Upper lobe of left lung (tissue), 4 donors: ENCODE measurements at regions not wholly inside any gene's neighbourhood (a gene's known extent, or its start where the extent isn't known, plus 50 kb on each side); places are given as distances from the start of the nearest gene placed in this dataset.

Experiments
- EP300 ChIP-seq, 4 donors: sonication (generic); formaldehyde crosslinking; IDR thresholded peaks; one replicate each; pipeline ENCODE4 v1.5.1; 2017; ENCODE audit warnings: antibody characterized with exemption in 4 of 4, control low read depth in 2 of 4
- POLR2A ChIP-seq, 4 donors: fragments of 450-650 bp; IDR thresholded peaks; one replicate each; pipeline ENCODE4 v1.5.1; 2016 to 2017; ENCODE audit warnings: antibody characterized with exemption in 4 of 4, mild to moderate bottlenecking in 2 of 4
- POLR2AphosphoS5 ChIP-seq, 2 donors: sonication (generic); formaldehyde crosslinking; IDR thresholded peaks; one replicate each; pipeline ENCODE4 v1.5.1; 2017; ENCODE audit warnings: antibody characterized with exemption in 2 of 2
- TF ChIP-seq, protein P1 (sequence below), 6 experiments: fragments of 450-650 bp in 4 of 6; fragments of 200-600 bp in 2 of 6; sonication (generic) in 2 of 6; IDR thresholded peaks; one replicate each; pipeline ENCODE4 v1.5.1; 2016 to 2019; ENCODE audit warnings: antibody characterized with exemption in 6 of 6

DNA sequence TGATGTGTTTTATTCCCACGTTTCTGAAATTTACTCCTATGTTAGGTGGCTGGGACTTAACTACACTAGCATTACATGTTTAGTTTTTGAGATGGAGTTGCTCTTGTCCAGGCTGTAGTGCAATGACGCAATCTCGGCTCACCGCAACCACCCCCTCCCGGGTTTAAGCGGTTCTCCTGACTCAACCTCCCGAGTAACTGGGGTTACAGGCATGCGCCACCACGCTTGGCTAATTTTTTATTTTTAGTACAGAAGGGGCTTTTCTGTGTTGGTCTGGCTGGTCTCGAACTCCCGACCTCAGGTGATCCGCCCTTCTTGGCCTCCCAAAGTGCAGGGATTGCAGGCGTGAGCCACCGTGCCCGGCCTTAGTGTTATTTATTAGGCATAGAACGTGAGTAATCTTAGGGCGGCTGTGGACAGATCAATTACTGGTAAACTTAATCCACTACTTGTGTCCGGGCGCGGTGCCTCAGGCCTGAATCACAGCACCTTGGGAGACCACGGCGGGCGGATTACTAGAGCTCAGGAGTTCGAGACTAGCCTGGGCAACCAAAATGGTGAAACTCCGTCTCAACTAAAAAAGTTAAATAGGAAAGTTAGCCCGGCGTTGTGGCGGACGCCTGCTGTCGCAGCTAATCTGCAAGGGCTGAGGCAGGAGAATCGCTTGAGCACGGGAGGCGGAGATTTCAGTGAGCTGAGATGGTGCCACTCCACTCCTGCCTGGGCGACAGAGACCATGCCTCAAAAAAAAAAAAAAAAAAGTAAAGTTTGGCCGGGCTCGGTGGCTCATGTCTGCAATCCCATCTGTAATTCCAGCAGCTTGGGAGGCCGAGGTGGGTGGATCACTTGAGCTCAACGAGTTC is 123.7 kb upstream of the BTN3A2 start:
- TF ChIP-seq, protein P1, sequence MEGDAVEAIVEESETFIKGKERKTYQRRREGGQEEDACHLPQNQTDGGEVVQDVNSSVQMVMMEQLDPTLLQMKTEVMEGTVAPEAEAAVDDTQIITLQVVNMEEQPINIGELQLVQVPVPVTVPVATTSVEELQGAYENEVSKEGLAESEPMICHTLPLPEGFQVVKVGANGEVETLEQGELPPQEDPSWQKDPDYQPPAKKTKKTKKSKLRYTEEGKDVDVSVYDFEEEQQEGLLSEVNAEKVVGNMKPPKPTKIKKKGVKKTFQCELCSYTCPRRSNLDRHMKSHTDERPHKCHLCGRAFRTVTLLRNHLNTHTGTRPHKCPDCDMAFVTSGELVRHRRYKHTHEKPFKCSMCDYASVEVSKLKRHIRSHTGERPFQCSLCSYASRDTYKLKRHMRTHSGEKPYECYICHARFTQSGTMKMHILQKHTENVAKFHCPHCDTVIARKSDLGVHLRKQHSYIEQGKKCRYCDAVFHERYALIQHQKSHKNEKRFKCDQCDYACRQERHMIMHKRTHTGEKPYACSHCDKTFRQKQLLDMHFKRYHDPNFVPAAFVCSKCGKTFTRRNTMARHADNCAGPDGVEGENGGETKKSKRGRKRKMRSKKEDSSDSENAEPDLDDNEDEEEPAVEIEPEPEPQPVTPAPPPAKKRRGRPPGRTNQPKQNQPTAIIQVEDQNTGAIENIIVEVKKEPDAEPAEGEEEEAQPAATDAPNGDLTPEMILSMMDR (IDR thresholded peaks at IDR 0.05): no peak
- no peak for TF ChIP-seq EP300 (IDR thresholded peaks at IDR 0.05)
- no peak for TF ChIP-seq POLR2A (IDR thresholded peaks at IDR 0.05)
- no peak for TF ChIP-seq POLR2AphosphoS5 (IDR thresholded peaks at IDR 0.05)
